Sigmoid colon (tissue), 6 donors: ENCODE measurements at regions not wholly inside any gene's neighbourhood (a gene's known extent, or its start where the extent isn't known, plus 50 kb on each side); places are given as distances from the start of the nearest gene placed in this dataset.
"Not testable (repeated sequence)": the region's sequence is repeated elsewhere in the genome, so short reads cannot be mapped to it uniquely, and the experiment has no call there.

Experiments
- DNase-seq: peaks from one replicate; pipeline ENCODE4 v3.0.0-alpha.2; 2019
- H3K27ac ChIP-seq, 4 donors: fragments of 200-600 bp; sonication (generic); one replicate each; pipeline ENCODE4 v1.5.1; 2016 to 2019; ENCODE audit warnings: mild to moderate bottlenecking in 1 of 4
- H3K27me3 ChIP-seq, 3 donors: fragments of 200-600 bp; sonication (generic); one replicate each; pipeline ENCODE4 v1.5.1; 2019; ENCODE audit warnings: mild to moderate bottlenecking in 1 of 3
- H3K36me3 ChIP-seq, 4 donors: fragments of 200-600 bp; sonication (generic); one replicate each; pipeline ENCODE4 v1.5.1; 2016 to 2019
- H3K4me1 ChIP-seq, 4 donors: fragments of 200-600 bp; sonication (generic); one replicate each; pipeline ENCODE4 v1.5.1; 2017 to 2019
- H3K4me3 ChIP-seq, 4 donors: fragments of 200-600 bp; sonication (generic); one replicate each; pipeline ENCODE4 v1.5.1; 2017 to 2019; ENCODE audit warnings: mild to moderate bottlenecking in 2 of 4, moderate library complexity in 1 of 4
- H3K9me3 ChIP-seq, 4 donors: fragments of 200-600 bp in 3 of 4; sonication (generic) in 3 of 4; one replicate each; pipeline versions ENCODE4 v1.5.1 to v1.6.1; 2013 to 2019
- EP300 ChIP-seq, 4 donors: sonication (generic); formaldehyde crosslinking; IDR thresholded peaks; one replicate each; pipeline ENCODE4 v1.6.1; 2017; ENCODE audit warnings: antibody characterized with exemption in 4 of 4
- POLR2A ChIP-seq, 2 donors: fragments of 450-650 bp; IDR thresholded peaks; one replicate each; pipeline ENCODE4 v1.6.1; 2016; ENCODE audit warnings: antibody characterized with exemption in 2 of 2, mild to moderate bottlenecking in 2 of 2, moderate library complexity in 2 of 2
- POLR2AphosphoS5 ChIP-seq, 4 donors: sonication (generic); formaldehyde crosslinking; IDR thresholded peaks; one replicate each; pipeline ENCODE4 v1.6.1; 2017; ENCODE audit warnings: antibody characterized with exemption in 4 of 4
- WGBS, 2 donors: extraction: QIAGEN DNeasy Blood & Tissue Kit; methylation state at CpG; one replicate each; pipeline ENCODE4 v1.1.7; 2013; 5-methylcytosine and 5-hydroxymethylcytosine counted together
- intact Hi-C: fragments of 100-400 bp; cut with DNase I; formaldehyde crosslinking; loops from one replicate; pipeline ENCODE4 v1.15.1; 2023
- TF ChIP-seq, protein P1 (sequence below), 4 experiments: fragments of 450-650 bp in 3 of 4; fragments of 200-600 bp in 1 of 4; IDR thresholded peaks; one replicate each; pipeline ENCODE4 v1.5.1; 2016 to 2019; ENCODE audit warnings: antibody characterized with exemption in 4 of 4, mild to moderate bottlenecking in 3 of 4, moderate library complexity in 2 of 4
- donor health status: healthy with polysubstance abuse.
- donor health status: healthy.

DNA sequence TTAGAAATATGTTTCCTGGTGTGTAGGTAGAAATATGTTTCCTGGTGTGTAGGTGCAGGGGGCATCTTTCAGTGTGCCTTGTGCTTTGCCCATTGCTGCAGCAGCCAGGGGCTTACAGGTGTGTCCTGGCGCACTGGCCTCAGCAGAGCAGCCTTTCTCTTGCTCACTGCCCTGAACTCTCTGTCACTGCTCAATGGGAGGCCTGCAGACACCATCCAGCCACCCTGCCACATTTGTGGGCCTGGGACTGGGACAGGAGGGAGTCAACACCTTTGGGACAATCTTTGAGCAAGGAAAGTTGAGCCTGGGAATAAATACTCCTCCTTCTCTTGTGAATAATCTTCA, 62.4 kb upstream of the RBM24 start:
- no peaks in the 10 kb centered on the region for H3K27me3 ChIP-seq
- H3K4me3 ChIP-seq, result no peak overlapping the region
- H3K27ac ChIP-seq, result no peak overlapping the region
- intact Hi-C loops, result no loop called here
- TF ChIP-seq EP300 (IDR thresholded peaks at IDR 0.05) (no peak), POLR2AphosphoS5 (IDR thresholded peaks at IDR 0.05) (no peak), POLR2A (IDR thresholded peaks at IDR 0.05) (no peak)
- TF ChIP-seq, protein P1, sequence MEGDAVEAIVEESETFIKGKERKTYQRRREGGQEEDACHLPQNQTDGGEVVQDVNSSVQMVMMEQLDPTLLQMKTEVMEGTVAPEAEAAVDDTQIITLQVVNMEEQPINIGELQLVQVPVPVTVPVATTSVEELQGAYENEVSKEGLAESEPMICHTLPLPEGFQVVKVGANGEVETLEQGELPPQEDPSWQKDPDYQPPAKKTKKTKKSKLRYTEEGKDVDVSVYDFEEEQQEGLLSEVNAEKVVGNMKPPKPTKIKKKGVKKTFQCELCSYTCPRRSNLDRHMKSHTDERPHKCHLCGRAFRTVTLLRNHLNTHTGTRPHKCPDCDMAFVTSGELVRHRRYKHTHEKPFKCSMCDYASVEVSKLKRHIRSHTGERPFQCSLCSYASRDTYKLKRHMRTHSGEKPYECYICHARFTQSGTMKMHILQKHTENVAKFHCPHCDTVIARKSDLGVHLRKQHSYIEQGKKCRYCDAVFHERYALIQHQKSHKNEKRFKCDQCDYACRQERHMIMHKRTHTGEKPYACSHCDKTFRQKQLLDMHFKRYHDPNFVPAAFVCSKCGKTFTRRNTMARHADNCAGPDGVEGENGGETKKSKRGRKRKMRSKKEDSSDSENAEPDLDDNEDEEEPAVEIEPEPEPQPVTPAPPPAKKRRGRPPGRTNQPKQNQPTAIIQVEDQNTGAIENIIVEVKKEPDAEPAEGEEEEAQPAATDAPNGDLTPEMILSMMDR (IDR thresholded peaks at IDR 0.05), result no peak
- 89 to 91% methylated on average over 1 of the region's 1 CpG for WGBS, 2 donors
- no peaks in the 10 kb centered on the region for H3K9me3 ChIP-seq
- H3K36me3 ChIP-seq, result no peaks in the 10 kb centered on the region
- DNase-seq, result no peak
- H3K4me1 ChIP-seq, result peaks cover 0 to 4% (median 2%) of the 10 kb centered on the region in 4 donors

DNA sequence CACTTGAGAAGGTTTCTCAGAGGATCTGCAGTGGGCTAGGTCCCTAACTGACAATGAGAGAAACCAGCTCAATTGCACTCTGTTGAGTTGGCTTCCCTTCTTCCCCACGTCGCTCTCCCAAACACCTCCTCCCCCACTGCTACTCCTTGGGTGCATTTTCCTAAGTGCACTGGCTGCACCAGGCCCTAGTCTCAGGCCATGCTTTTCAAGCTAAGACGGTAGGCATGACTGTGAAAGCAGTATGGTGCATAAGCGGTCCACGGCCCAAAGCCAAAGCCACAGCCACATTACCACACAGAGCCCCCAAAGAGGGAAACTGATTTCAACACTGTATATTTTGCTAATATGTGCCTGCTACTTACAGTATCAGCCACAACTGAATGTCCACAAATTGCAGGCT, 62.1 kb upstream of the RBM24 start:
- no peak for DNase-seq
- H3K36me3 ChIP-seq, result no peaks in the 10 kb centered on the region
- no peak for TF ChIP-seq EP300 (IDR thresholded peaks at IDR 0.05)
- no peak for TF ChIP-seq POLR2AphosphoS5 (IDR thresholded peaks at IDR 0.05)
- TF ChIP-seq, protein P1 (IDR thresholded peaks at IDR 0.05), result no peak
- no peak for TF ChIP-seq POLR2A (IDR thresholded peaks at IDR 0.05)
- no peak overlapping the region for H3K4me3 ChIP-seq
- no peaks in the 10 kb centered on the region for H3K9me3 ChIP-seq
- intact Hi-C loops, result no loop called here
- H3K27ac ChIP-seq, result no peak overlapping the region
- no peaks in the 10 kb centered on the region for H3K27me3 ChIP-seq
- 82 to 93% methylated on average over 5 of the region's 5 CpGs for WGBS, 2 donors
- H3K4me1 ChIP-seq, result peaks cover 0 to under 1% (median 0%) of the 10 kb centered on the region in 4 donors

DNA sequence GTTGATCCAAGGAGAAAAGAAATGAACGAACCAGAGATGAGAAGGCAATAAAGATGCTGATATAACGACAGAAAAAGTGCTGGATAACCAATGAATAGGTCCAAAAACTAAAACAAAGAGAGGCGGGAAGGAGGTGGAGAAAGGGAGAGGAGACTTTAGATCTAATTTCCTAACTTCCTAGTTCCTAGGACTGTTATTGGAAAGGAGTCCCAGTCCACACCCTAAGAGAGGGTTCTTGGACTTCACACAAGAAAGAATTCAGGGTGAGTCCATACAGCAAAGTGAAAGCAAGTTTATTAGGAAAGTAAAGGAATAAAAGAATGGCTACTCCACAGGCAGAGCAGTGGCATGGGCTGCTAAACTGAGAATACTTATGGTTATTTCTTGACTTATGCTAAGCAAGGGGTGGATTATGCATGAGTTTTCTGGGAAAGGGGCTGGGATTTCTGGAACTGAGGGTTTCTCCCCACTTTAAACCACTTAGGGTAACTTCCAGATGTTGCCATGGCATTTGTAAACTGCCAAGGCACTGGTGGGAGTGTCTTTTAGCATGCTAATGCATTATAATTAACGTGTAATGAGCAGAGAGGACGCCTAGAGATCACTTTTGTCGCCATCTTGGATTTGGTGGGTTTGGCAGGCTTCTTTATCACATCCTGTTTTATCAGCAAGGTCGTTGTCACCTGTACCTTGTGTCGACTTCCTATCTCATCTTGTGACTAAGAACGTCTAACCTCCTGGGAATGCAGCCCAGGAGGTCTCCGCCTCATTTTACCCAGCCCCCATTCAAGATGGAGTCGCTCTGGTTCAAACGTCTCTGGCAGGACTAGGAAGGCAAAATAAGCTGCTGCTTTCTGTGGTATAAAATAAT, 60.9 kb upstream of the RBM24 start:
- 61 to 75% methylated on average over 12 of the region's 12 CpGs for whole genome bisulfite sequencing, 2 donors
- TF ChIP-seq, protein P1 (IDR thresholded peaks at IDR 0.05), result no peak
- no peak for TF ChIP-seq EP300 (IDR thresholded peaks at IDR 0.05)
- no peak for TF ChIP-seq POLR2A (IDR thresholded peaks at IDR 0.05)
- no peak for TF ChIP-seq POLR2AphosphoS5 (IDR thresholded peaks at IDR 0.05)
- Histone ChIP-seq H3K4me3 (no peak overlapping the region), H3K4me1 (no peaks in the 10 kb centered on the region), H3K9me3 (no peaks in the 10 kb centered on the region), H3K36me3 (no peaks in the 10 kb centered on the region), H3K27me3 (no peaks in the 10 kb centered on the region), H3K27ac (peak overlapping the region in 2 of 4 donors; percentile 16 to 30)
- DNase-seq, result no peak
- intact Hi-C loops, result no loop called here

DNA sequence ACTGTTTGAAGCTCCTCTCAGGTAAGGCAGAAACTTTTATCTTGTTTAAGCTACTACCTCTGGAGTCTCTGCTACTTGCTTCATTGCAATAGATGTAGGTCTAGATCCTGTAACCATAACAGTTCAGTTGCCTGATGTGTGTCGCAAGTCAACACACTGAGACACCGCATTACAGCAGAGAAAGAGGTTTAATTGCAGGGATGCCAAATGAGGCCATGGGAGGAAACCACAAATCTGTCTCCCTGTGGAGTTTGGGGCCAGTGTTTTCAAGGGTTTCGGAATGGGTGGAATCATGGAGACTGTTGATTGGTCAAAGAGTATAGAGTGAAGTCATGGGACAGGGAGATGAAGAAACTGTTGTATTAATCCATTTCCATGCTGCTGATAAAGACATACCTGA, 57.1 kb upstream of the RBM24 start:
- TF ChIP-seq POLR2AphosphoS5 (IDR thresholded peaks at IDR 0.05) (no peak), POLR2A (IDR thresholded peaks at IDR 0.05) (no peak), EP300 (IDR thresholded peaks at IDR 0.05) (no peak)
- TF ChIP-seq, protein P1 (IDR thresholded peaks at IDR 0.05), result no peak
- no peak for DNase-seq
- Histone ChIP-seq H3K27ac (no peak overlapping the region), H3K27me3 (no peaks in the 10 kb centered on the region), H3K9me3 (no peaks in the 10 kb centered on the region), H3K4me1 (no peaks in the 10 kb centered on the region), H3K36me3 (no peaks in the 10 kb centered on the region), H3K4me3 (no peak overlapping the region)
- WGBS, 2 donors, result 94 to 96% methylated on average over 3 of the region's 3 CpGs
- intact Hi-C loops, result no loop called here

DNA sequence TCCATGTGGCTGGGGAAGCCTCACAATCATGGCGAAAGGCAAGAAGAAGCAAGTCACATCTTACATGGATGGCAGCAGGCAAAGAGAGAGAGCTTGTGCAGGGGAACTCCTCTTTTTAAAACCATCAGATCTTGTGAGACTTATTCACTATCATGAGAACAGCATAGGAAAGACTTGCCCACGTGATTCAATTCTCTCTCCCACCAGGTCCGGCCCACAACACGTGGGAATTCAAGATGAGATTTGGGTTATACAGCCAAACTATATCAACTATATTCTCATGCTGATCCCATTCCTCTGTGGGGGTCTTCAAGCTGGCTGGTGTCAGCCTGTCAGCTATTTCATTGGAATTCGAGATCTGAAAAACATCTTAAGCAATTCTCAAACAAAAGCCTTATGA, 56.7 kb upstream of the RBM24 start:
- H3K9me3 ChIP-seq, H3K4me1 ChIP-seq, H3K4me3 ChIP-seq, H3K36me3 ChIP-seq, intact Hi-C loops, H3K27ac ChIP-seq, DNase-seq, H3K27me3 ChIP-seq: not testable (repeated sequence)
- WGBS, 2 donors, result 85 to 93% methylated on average over 5 of the region's 5 CpGs
